Psoas muscle (tissue), 7 donors: ENCODE measurements at regions not wholly inside any gene's neighbourhood (a gene's known extent, or its start where the extent isn't known, plus 50 kb on each side); places are given as distances from the start of the nearest gene placed in this dataset.

ENCODE experiments used
- ATAC-seq, 4 donors: fragments of 200-7000 bp; cut with Tn5 transposase; one replicate each; pipeline ENCODE4 v1.9.1; 2020; ENCODE audit warnings: moderate library complexity in 3 of 4, mild to moderate bottlenecking in 2 of 4
- DNase-seq, 2 donors: peaks; one replicate each; pipeline ENCODE4 v3.0.0-alpha.2; 2020
- H3K27ac ChIP-seq: fragments of 200-600 bp; one replicate; pipeline ENCODE4 v1.8.0; 2022
- H3K27me3 ChIP-seq, 3 donors: fragments of 200-600 bp in 1 of 3; one replicate each; pipeline versions ENCODE4 v1.6.1 to v1.8.0; 2013 to 2022; ENCODE audit warnings: low read length in 2 of 3, mild to moderate bottlenecking in 2 of 3, moderate library complexity in 1 of 3; ENCODE audit not compliant: insufficient read depth in 3 of 3
- H3K36me3 ChIP-seq, 2 donors: fragments of 200-600 bp in 1 of 2; one replicate each; pipeline versions ENCODE4 v1.6.1 to v1.8.0; 2013 to 2022; ENCODE audit warnings: low read depth in 1 of 2, mild to moderate bottlenecking in 1 of 2, moderate library complexity in 1 of 2; ENCODE audit not compliant: insufficient read depth in 1 of 2
- H3K4me1 ChIP-seq: fragments of 200-600 bp; one replicate; pipeline ENCODE4 v1.8.0; 2022
- H3K4me3 ChIP-seq: fragments of 200-600 bp; one replicate; pipeline ENCODE4 v1.8.0; 2022; ENCODE audit warnings: mild to moderate bottlenecking
- H3K9me3 ChIP-seq: fragments of 200-600 bp; one replicate; pipeline ENCODE4 v1.8.0; 2022
- WGBS, 3 donors: extraction: QIAGEN DNeasy Blood & Tissue Kit; methylation state at CpG; one replicate each; pipeline versions ENCODE4 v1.1.6 to v1.1.7; 2013; 5-methylcytosine and 5-hydroxymethylcytosine counted together
- intact Hi-C, 2 donors: fragments of 100-400 bp; cut with DNase I; formaldehyde crosslinking; loops; one replicate each; pipeline versions ENCODE4 v1.11.0 to v1.14.2; 2022
- TF ChIP-seq, protein P1 (sequence below): fragments of 200-600 bp; IDR thresholded peaks from one replicate; pipeline ENCODE4 v1.8.0; 2022; ENCODE audit warnings: antibody characterized with exemption
- donor health status: healthy with polysubstance abuse.
- donor health status: DM: no; HTN: no; CAD: no; lungs with moderate emphysema.
- donor health status: Bipolar disorder and iron deficiency.
- donor health status: healthy.
- donor health status: DM: yes; HTN: yes; CAD: no.
- donor health status: DM: no; HTN: no; CAD: no.
- donor health status: DM: yes; HTN: yes; CAD: no.

DNA sequence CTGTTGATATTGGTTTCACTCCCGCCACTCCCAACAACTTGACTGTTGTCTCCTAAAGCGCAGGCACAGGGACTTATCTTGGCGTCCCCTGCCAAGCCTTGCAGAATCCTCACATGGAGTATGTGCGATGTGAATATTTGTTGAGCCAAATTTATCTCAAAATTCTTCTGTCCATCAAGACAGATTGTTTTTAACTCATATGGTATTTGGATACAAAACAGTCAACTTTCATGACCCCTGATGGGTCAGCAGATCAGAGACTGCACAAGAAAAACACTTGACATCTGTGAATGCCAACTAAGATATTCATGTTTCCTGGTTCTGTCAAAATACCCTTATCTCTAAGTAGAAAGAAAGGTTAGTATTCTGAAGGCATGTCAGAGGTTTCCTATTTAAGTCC is 221.7 kb upstream of the BLID start:
- Histone ChIP-seq H3K27me3 (no peaks in the 10 kb centered on the region), H3K36me3 (no peaks in the 10 kb centered on the region), H3K27ac (no peak overlapping the region), H3K4me1 (no peaks in the 10 kb centered on the region), H3K4me3 (no peak overlapping the region), H3K9me3 (no peaks in the 10 kb centered on the region)
- intact Hi-C loops = no loop called here
- TF ChIP-seq, protein P1, sequence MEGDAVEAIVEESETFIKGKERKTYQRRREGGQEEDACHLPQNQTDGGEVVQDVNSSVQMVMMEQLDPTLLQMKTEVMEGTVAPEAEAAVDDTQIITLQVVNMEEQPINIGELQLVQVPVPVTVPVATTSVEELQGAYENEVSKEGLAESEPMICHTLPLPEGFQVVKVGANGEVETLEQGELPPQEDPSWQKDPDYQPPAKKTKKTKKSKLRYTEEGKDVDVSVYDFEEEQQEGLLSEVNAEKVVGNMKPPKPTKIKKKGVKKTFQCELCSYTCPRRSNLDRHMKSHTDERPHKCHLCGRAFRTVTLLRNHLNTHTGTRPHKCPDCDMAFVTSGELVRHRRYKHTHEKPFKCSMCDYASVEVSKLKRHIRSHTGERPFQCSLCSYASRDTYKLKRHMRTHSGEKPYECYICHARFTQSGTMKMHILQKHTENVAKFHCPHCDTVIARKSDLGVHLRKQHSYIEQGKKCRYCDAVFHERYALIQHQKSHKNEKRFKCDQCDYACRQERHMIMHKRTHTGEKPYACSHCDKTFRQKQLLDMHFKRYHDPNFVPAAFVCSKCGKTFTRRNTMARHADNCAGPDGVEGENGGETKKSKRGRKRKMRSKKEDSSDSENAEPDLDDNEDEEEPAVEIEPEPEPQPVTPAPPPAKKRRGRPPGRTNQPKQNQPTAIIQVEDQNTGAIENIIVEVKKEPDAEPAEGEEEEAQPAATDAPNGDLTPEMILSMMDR = no peak
- no peak for DNase-seq
- WGBS, 3 donors = 84 to 89% (median 89%) methylated on average over 4 of the region's 4 CpGs
- ATAC-seq = no peak

DNA sequence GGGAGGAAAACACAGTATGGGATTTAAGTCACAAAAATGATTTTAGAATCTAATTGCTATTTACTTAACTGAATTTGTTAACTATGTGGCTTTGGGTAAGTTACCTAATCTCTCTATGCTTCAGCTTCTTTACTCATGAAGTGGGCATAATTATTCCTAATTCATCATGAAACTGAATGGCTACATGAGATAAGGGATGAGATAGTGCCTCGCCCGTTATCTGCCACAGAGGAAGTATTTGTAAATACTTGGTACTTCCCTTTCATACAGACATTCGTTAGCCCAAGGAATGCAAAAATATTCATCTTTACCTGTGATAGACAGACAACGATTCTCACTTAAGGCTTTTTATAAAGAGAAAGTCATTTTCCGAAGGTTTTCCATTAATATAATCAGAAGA is 221.2 kb upstream of the BLID start:
- no peaks in the 10 kb centered on the region for H3K36me3 ChIP-seq
- H3K9me3 ChIP-seq = no peaks in the 10 kb centered on the region
- TF ChIP-seq, protein P1 = no peak
- H3K27ac ChIP-seq = no peak overlapping the region
- no peak for DNase-seq
- intact Hi-C loops = no loop called here
- no peaks in the 10 kb centered on the region for H3K4me1 ChIP-seq
- no peaks in the 10 kb centered on the region for H3K27me3 ChIP-seq
- no peak for ATAC-seq
- 84 to 92% (median 87%) methylated on average over 5 of the region's 5 CpGs for WGBS, 3 donors
- H3K4me3 ChIP-seq = no peak overlapping the region

DNA sequence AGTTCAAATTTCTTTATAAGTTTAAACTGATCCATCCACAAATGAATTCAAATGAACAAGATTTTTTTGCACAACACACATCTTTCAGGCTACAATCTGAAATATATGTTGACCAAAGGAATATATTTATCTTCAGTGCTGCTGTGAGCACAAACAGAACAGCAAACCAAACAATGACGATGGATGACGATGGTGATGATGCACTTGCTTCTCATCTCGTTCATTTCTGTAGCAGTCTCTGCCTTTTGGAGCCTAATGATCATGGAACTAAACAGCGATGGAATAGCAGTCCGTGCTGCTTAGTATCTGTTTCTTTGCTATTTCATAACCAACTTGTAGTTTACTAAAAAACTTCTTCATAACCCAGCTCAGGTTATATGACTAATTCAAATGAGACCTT is 220.7 kb upstream of the BLID start:
- H3K4me1 ChIP-seq = no peaks in the 10 kb centered on the region
- 89 to 93% (median 92%) methylated on average over 5 of the region's 5 CpGs for WGBS, 3 donors
- H3K27ac ChIP-seq = no peak overlapping the region
- H3K4me3 ChIP-seq = no peak overlapping the region
- TF ChIP-seq, protein P1 = no peak
- no peak for ATAC-seq
- H3K27me3 ChIP-seq = no peaks in the 10 kb centered on the region
- intact Hi-C loops = no loop called here
- no peaks in the 10 kb centered on the region for H3K36me3 ChIP-seq
- DNase-seq = no peak
- no peaks in the 10 kb centered on the region for H3K9me3 ChIP-seq

DNA sequence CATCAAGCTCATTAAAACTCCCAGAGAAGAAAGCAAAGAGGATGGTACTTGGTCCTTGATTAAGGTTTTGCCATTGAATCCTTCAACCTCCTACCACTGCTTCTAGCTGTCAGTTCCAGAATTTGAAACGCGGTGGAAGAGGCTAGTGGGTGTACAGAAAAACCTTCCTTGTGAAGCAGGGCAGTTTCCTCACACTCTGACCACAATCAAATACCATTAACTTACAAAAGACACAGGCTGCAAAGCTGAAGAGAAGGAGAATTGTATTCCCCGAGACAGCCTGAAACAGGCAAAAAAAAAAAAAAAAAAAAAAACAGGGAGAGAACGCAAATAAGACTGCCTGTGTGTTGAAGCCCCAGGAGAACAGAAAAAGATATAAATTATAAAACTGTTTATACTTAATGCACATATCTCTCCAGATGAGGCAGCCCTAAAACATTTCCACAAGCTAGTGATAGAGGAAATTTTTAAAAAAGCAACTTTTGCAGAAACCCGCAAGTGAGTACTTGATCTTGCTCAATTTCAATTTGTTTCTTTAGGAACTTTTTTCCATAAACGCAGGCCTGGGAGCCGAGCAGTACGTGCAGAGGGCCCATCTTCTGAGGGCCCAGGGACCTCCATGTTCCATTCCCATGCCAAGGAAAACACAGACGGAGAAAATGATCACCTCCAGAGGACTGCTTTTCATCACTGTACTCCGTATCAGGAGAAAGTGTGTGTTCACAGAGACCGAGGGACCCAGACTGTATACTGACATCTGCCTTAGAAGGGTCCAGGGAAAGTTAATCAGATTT is 218.7 kb upstream of the BLID start:
- no peaks in the 10 kb centered on the region for H3K4me1 ChIP-seq
- H3K27ac ChIP-seq = no peak overlapping the region
- H3K4me3 ChIP-seq = no peak overlapping the region
- ATAC-seq (no peak), DNase-seq (no peak)
- WGBS, 3 donors = 85 to 87% (median 87%) methylated on average over 11 of the region's 11 CpGs
- no peaks in the 10 kb centered on the region for H3K27me3 ChIP-seq
- H3K36me3 ChIP-seq = no peaks in the 10 kb centered on the region
- intact Hi-C loops = no loop called here
- no peaks in the 10 kb centered on the region for H3K9me3 ChIP-seq
- TF ChIP-seq, protein P1 = no peak

- Histone ChIP-seq H3K27ac (no peak overlapping the region), H3K27me3 (no peaks in the 10 kb centered on the region), H3K9me3 (no peaks in the 10 kb centered on the region), H3K4me1 (no peaks in the 10 kb centered on the region), H3K4me3 (no peak overlapping the region), H3K36me3 (no peaks in the 10 kb centered on the region)
- WGBS, 3 donors = 92 to 99% (median 92%) methylated on average over 4 of the region's 4 CpGs
- ATAC-seq (no peak), DNase-seq (no peak)
- TF ChIP-seq, protein P1 = no peak
- intact Hi-C loops = no loop called here
Observed at GRCh38 chr11:122333467-122333866, 217.5 kb upstream of the BLID start.
